IMR-90 (cell line): ENCODE measurements at regions not wholly inside any gene's neighbourhood (a gene's known extent, or its start where the extent isn't known, plus 50 kb on each side); places are given as distances from the start of the nearest gene placed in this dataset.
A peak's percentile ranks its signal among the peaks of the same experiment; 100 is the strongest.

Experiments
- ATAC-seq: fragments of 200-7000 bp; cut with Tn5 transposase; 2 replicates; pipeline ENCODE4 v1.9.1; 2020; ENCODE audit warnings: low read depth, mild to moderate bottlenecking, moderate library complexity
- BruUV-seq: library from RNA; stranded (reverse); fragments of 400-500 nt; replicated peaks from 2 replicates; lab custom pipeline; 2021; lab: Mats Ljungman, UMichigan
- CTCF ChIA-PET: fragments of 300-600 bp; formaldehyde crosslinking; extraction: SDS; loops from one replicate; lab custom pipeline; 2021; ENCODE audit warnings: antibody characterized with exemption; lab: Yijun Ruan, JAX
- POLR2A ChIA-PET: fragments of 300-600 bp; sonication (Branson Sonifier 250); formaldehyde crosslinking; loops from one replicate; lab custom pipeline; 2022; ENCODE audit warnings: antibody characterized with exemption; ENCODE audit not compliant: unreplicated experiment; lab: Charles Lee
- DNase-seq: peaks from one replicate; pipeline ENCODE4 v3.0.0; 2013
- H2AFZ ChIP-seq: replicated peaks from 2 replicates; pipeline ENCODE3; 2013; ENCODE audit warnings: low read length, mild to moderate bottlenecking; ENCODE audit not compliant: poor library complexity
- H2AK5ac ChIP-seq: 2 replicates; pipeline ENCODE4 v1.6.1; 2013; ENCODE audit warnings: low read depth, low read length, inconsistent platforms
- H2AK9ac ChIP-seq: replicated peaks from 2 replicates; pipeline ENCODE3; 2013; ENCODE audit warnings: mild to moderate bottlenecking, low read depth, low read length, moderate library complexity; ENCODE audit not compliant: poor library complexity
- H2BK120ac ChIP-seq: 2 replicates; pipeline ENCODE4 v1.6.1; 2013; ENCODE audit warnings: low read depth, low read length, inconsistent platforms
- H2BK15ac ChIP-seq: 3 replicates; pipeline ENCODE4 v1.6.1; 2013; ENCODE audit warnings: low read depth, low read length, inconsistent platforms
- H2BK20ac ChIP-seq: 2 replicates; pipeline ENCODE4 v1.6.1; 2013; ENCODE audit warnings: low read depth, mild to moderate bottlenecking, inconsistent platforms, low read length, moderate library complexity
- H2BK5ac ChIP-seq: 2 replicates; pipeline ENCODE4 v1.6.1; 2013; ENCODE audit warnings: mild to moderate bottlenecking, low read depth, low read length, inconsistent platforms; ENCODE audit not compliant: poor library complexity, severe bottlenecking
- H3K14ac ChIP-seq: replicated peaks from 2 replicates; pipeline ENCODE4 v1.6.1; 2013; ENCODE audit warnings: low read depth, low read length, inconsistent platforms
- H3K18ac ChIP-seq: 2 replicates; pipeline ENCODE4 v1.6.1; 2013; ENCODE audit warnings: low read depth, low read length, control low read depth
- H3K23ac ChIP-seq: 2 replicates; pipeline ENCODE4 v1.6.1; 2013; ENCODE audit warnings: low read depth, low read length, inconsistent platforms
- H3K27ac ChIP-seq: 2 replicates; pipeline ENCODE4 v1.5.1; 2013; ENCODE audit warnings: mild to moderate bottlenecking, control low read depth, low read length; ENCODE audit not compliant: insufficient read depth
- H3K27me3 ChIP-seq: 2 replicates; pipeline ENCODE4 v1.6.1; 2013; ENCODE audit warnings: low read length; ENCODE audit not compliant: control insufficient read depth, insufficient read depth
- H3K36me3 ChIP-seq: 2 replicates; pipeline ENCODE4 v1.6.1; 2013; ENCODE audit warnings: low read length, mixed read lengths; ENCODE audit not compliant: control insufficient read depth, insufficient read depth
- H3K4ac ChIP-seq: 2 replicates; pipeline ENCODE4 v1.6.1; 2013; ENCODE audit warnings: low read depth, low read length, inconsistent platforms
- H3K4me1 ChIP-seq: 2 replicates; pipeline ENCODE4 v1.6.1; 2013; ENCODE audit warnings: low read length, mixed read lengths; ENCODE audit not compliant: control insufficient read depth, insufficient read depth
- H3K4me2 ChIP-seq: 2 replicates; pipeline ENCODE4 v1.6.1; 2013; ENCODE audit warnings: low read depth, mild to moderate bottlenecking, control low read depth, low read length, moderate library complexity
- H3K4me3 ChIP-seq: 2 replicates; pipeline ENCODE4 v1.5.1; 2013; ENCODE audit warnings: low read depth, mild to moderate bottlenecking, control low read depth, low read length, moderate library complexity; ENCODE audit not compliant: insufficient read depth
- H3K56ac ChIP-seq: 2 replicates; pipeline ENCODE4 v1.6.1; 2013; ENCODE audit warnings: low read length, inconsistent platforms; ENCODE audit not compliant: insufficient read depth; ENCODE audit errors: extremely low read depth
- H3K79me1 ChIP-seq, 2 experiments: 2 replicates each; pipeline ENCODE4 v1.6.1; 2013; ENCODE audit warnings: low read length in 2 of 2, inconsistent platforms in 1 of 2, low read depth in 1 of 2
- H3K9ac ChIP-seq: 2 replicates; pipeline ENCODE4 v1.6.1; 2013; ENCODE audit warnings: low read depth, low read length, control low read depth
- H3K9me1 ChIP-seq: 2 replicates; pipeline ENCODE4 v1.6.1; 2013; ENCODE audit warnings: low read length, inconsistent platforms; ENCODE audit not compliant: insufficient read depth
- H3K9me3 ChIP-seq: 2 replicates; pipeline ENCODE4 v1.6.1; 2013; ENCODE audit warnings: low read length; ENCODE audit not compliant: control insufficient read depth, insufficient read depth
- H4K20me1 ChIP-seq: 2 replicates; pipeline ENCODE4 v1.6.1; 2013; ENCODE audit warnings: low read length, inconsistent platforms; ENCODE audit not compliant: insufficient read depth
- H4K5ac ChIP-seq: 2 replicates; pipeline ENCODE4 v1.6.1; 2013; ENCODE audit warnings: mild to moderate bottlenecking, low read depth, low read length, control low read depth
- H4K8ac ChIP-seq, 2 experiments: 2 replicates each; pipeline ENCODE4 v1.6.1; 2013; ENCODE audit warnings: low read depth in 2 of 2, low read length in 2 of 2, control low read depth in 1 of 2, inconsistent platforms in 1 of 2
- H4K91ac ChIP-seq: 2 replicates; pipeline ENCODE4 v1.6.1; 2013; ENCODE audit warnings: low read depth, low read length, inconsistent platforms; ENCODE audit not compliant: insufficient read depth
- BHLHE40 ChIP-seq: fragments of 150-350 bp; IDR thresholded peaks from 2 replicates; pipeline ENCODE4 v1.6.1; 2016; ENCODE audit warnings: mild to moderate bottlenecking, low read depth, low read length
- CEBPB ChIP-seq: IDR thresholded peaks from 2 replicates; pipeline ENCODE4 v1.6.1; 2012; ENCODE audit warnings: low read depth, low read length, improper control_type of control experiment
- CHD1 ChIP-seq: IDR thresholded peaks from 2 replicates; pipeline ENCODE4 v1.6.1; 2012; ENCODE audit warnings: low read depth, low read length, improper control_type of control experiment
- FOS ChIP-seq: fragments of 150-350 bp; IDR thresholded peaks from 2 replicates; pipeline ENCODE4 v1.6.1; 2016; ENCODE audit warnings: low read depth, low read length
- MAZ ChIP-seq: IDR thresholded peaks from 2 replicates; pipeline ENCODE4 v1.6.1; 2012; ENCODE audit warnings: low read depth, mild to moderate bottlenecking, low read length, improper control_type of control experiment, moderate library complexity, borderline replicate concordance
- MXI1 ChIP-seq: IDR thresholded peaks from 2 replicates; pipeline ENCODE4 v1.6.1; 2012; ENCODE audit warnings: low read depth, mild to moderate bottlenecking, low read length, moderate library complexity, borderline replicate concordance
- NFE2L2 ChIP-seq: fragments of 150-350 bp; IDR thresholded peaks from 2 replicates; pipeline ENCODE4 v1.6.1; 2016; ENCODE audit warnings: low read depth, mild to moderate bottlenecking, low read length
- RAD21 ChIP-seq: IDR thresholded peaks from 2 replicates; pipeline ENCODE4 v1.6.1; 2012; ENCODE audit warnings: low read length, improper control_type of control experiment
- RCOR1 ChIP-seq: IDR thresholded peaks from 2 replicates; pipeline ENCODE4 v1.6.1; 2012; ENCODE audit warnings: mild to moderate bottlenecking, low read length, improper control_type of control experiment; ENCODE audit not compliant: insufficient replicate concordance
- RFX5 ChIP-seq: IDR thresholded peaks from 2 replicates; pipeline ENCODE4 v1.8.0; 2012; ENCODE audit warnings: low read depth, mild to moderate bottlenecking, low read length, moderate library complexity
- SMC3 ChIP-seq: fragments of 150-350 bp; IDR thresholded peaks from 2 replicates; pipeline ENCODE4 v1.6.1; 2016; ENCODE audit warnings: low read depth, mild to moderate bottlenecking, antibody characterized with exemption, low read length, moderate library complexity
- USF2 ChIP-seq: fragments of 150-350 bp; IDR thresholded peaks from 2 replicates; pipeline ENCODE4 v1.6.1; 2017; ENCODE audit warnings: mild to moderate bottlenecking, antibody characterized with exemption, low read length, low read depth
- WGBS, 2 experiments: methylation state at CpG; one replicate each; pipeline versions ENCODE4 v1.1.5 to v1.1.7; 2013; ENCODE audit warnings: missing lambda C conversion rate in 2 of 2; ENCODE audit not compliant: insufficient read length in 1 of 2; ENCODE audit errors: extremely low coverage in 2 of 2; 5-methylcytosine and 5-hydroxymethylcytosine counted together
- dilution Hi-C: fragments of 300-500 bp; cut with HindIII; formaldehyde crosslinking; loops from one replicate; pipeline ENCODE4 v1.14.3; 2018; ENCODE audit warnings: low sequenced_read_pairs; ENCODE audit not compliant: unreplicated experiment
- in situ Hi-C: fragments of 300-500 bp; cut with MboI; formaldehyde crosslinking; loops from 3 replicates; pipeline ENCODE4 v1.14.3; 2019; ENCODE audit warnings: low sequenced_read_pairs, inconsistent platforms, mixed read lengths
- intact Hi-C: fragments of 100-400 bp; cut with micrococcal nuclease; formaldehyde crosslinking; loops from 2 replicates; pipeline ENCODE4 v1.10.0; 2022
- TF ChIP-seq, protein P1 (sequence below): conservative IDR thresholded peaks from 2 replicates; pipeline ENCODE4 v1.5.1; 2012; ENCODE audit warnings: mild to moderate bottlenecking, low read depth, low read length, improper control_type of control experiment
- TF ChIP-seq, protein P2 (sequence below): fragments of 150-350 bp; IDR thresholded peaks from 2 replicates; pipeline ENCODE4 v1.6.1; 2016; ENCODE audit warnings: low read depth, mild to moderate bottlenecking, low read length, moderate library complexity, borderline replicate concordance

DNA sequence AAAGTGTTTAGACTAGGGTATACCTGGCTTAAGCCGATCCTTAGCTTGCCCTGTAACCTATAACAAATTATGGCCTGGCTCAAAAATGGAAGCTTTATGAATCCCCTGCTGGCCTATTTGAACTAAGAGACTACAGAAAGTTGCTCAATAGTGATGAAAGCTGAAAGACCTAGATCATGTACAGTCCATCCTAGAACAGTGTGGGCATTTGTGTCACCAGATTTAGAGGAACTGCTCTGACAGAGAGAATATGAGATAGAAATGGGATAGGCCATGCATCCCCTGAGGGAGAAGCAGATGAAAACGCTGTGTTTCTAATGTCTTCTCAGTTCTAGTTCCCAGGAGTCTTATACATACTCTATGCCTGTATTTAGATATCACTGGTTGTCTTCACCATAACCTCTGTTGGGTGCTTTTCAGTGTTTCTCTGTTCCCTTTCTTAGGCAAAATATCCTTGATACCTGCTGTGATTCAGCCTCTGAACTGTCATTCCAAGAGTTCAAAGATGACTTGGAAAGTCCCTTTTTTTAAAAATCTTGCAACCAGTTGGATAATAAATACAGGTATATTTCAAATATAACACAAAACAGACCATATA, 246.9 kb upstream of the SLC39A10 start:
- Histone ChIP-seq H2BK5ac (no peak overlapping the region), H3K4me2 (no peak overlapping the region), H3K9me3 (no peaks in the 10 kb centered on the region), H2BK15ac (no peak overlapping the region; the same call in 2 of the 3 replicates), H3K23ac (no peak overlapping the region), H3K4me3 (no peak overlapping the region), H3K9ac (no peak overlapping the region), H4K5ac (no peak overlapping the region), H2BK120ac (peak overlapping the region; percentile 19; the same call in 1 of the 2 replicates), H3K27ac (no peak overlapping the region), H4K91ac (no peak overlapping the region; the same call in 1 of the 2 replicates), H3K56ac (no peak overlapping the region), H3K4me1 (peaks cover 6% of the 10 kb centered on the region), H2AFZ (no peak overlapping the region), H2AK9ac (no peak overlapping the region), H4K20me1 (no peaks in the 10 kb centered on the region), H3K14ac (no peak overlapping the region), H2AK5ac (no peak overlapping the region), H2BK20ac (no peak overlapping the region), H3K4ac (no peak overlapping the region), H3K27me3 (no peaks in the 10 kb centered on the region), H3K36me3 (no peaks in the 10 kb centered on the region), H3K18ac (no peak overlapping the region), H3K9me1 (0 out of 2 replicates have a peak, but pooled peaks cover 4% of the 10 kb centered on the region), H4K8ac (no peak overlapping the region), H3K79me1 (no peaks in the 10 kb centered on the region)
- POLR2A ChIA-PET: no interaction called here
- in situ Hi-C loops: no loop called here
- CTCF ChIA-PET: no interaction called here
- DNase-seq (no peak), ATAC-seq (no peak)
- TF ChIP-seq CEBPB (no peak), USF2 (no peak), SMC3 (no peak), RFX5 (no peak), FOS (no peak), CHD1 (no peak), MXI1 (no peak), RCOR1 (no peak), NFE2L2 (no peak), MAZ (no peak), RAD21 (no peak), BHLHE40 (no peak)
- TF ChIP-seq, protein P1, sequence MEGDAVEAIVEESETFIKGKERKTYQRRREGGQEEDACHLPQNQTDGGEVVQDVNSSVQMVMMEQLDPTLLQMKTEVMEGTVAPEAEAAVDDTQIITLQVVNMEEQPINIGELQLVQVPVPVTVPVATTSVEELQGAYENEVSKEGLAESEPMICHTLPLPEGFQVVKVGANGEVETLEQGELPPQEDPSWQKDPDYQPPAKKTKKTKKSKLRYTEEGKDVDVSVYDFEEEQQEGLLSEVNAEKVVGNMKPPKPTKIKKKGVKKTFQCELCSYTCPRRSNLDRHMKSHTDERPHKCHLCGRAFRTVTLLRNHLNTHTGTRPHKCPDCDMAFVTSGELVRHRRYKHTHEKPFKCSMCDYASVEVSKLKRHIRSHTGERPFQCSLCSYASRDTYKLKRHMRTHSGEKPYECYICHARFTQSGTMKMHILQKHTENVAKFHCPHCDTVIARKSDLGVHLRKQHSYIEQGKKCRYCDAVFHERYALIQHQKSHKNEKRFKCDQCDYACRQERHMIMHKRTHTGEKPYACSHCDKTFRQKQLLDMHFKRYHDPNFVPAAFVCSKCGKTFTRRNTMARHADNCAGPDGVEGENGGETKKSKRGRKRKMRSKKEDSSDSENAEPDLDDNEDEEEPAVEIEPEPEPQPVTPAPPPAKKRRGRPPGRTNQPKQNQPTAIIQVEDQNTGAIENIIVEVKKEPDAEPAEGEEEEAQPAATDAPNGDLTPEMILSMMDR: no peak
- TF ChIP-seq, protein P2, sequence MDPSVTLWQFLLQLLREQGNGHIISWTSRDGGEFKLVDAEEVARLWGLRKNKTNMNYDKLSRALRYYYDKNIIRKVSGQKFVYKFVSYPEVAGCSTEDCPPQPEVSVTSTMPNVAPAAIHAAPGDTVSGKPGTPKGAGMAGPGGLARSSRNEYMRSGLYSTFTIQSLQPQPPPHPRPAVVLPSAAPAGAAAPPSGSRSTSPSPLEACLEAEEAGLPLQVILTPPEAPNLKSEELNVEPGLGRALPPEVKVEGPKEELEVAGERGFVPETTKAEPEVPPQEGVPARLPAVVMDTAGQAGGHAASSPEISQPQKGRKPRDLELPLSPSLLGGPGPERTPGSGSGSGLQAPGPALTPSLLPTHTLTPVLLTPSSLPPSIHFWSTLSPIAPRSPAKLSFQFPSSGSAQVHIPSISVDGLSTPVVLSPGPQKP: no peak
- no TSS peak for BruUV-seq
- intact Hi-C loops: no loop called here
- WGBS, 2 experiments: no CpG with 5 or more reads among the region's 2 CpGs
- dilution Hi-C loops: no loop called here
